Transverse colon (tissue), 4 donors: ENCODE measurements at regions not wholly inside any gene's neighbourhood (a gene's known extent, or its start where the extent isn't known, plus 50 kb on each side); places are given as distances from the start of the nearest gene placed in this dataset.
A peak's percentile ranks its signal among the peaks of the same experiment; 100 is the strongest.

Experiments
- DNase-seq: peaks from one replicate; pipeline ENCODE4 v3.0.0-alpha.2; 2019
- H3K27ac ChIP-seq, 4 donors: fragments of 200-600 bp; sonication (generic); 2 replicates each; pipeline ENCODE4 v1.5.1; 2016 to 2018; ENCODE audit warnings: inconsistent platforms in 4 of 4
- H3K27me3 ChIP-seq: fragments of 200-600 bp; sonication (generic); 2 replicates; pipeline ENCODE4 v1.5.1; 2017; ENCODE audit warnings: inconsistent platforms
- H3K36me3 ChIP-seq, 4 donors: fragments of 200-600 bp; sonication (generic); 2 replicates each; pipeline ENCODE4 v1.5.1; 2017 to 2019; ENCODE audit warnings: inconsistent platforms in 4 of 4
- H3K4me1 ChIP-seq, 4 donors: fragments of 200-600 bp; sonication (generic); 2 replicates each; pipeline ENCODE4 v1.5.1; 2017 to 2020; ENCODE audit warnings: inconsistent platforms in 4 of 4
- H3K4me3 ChIP-seq, 4 donors: fragments of 200-600 bp; sonication (generic); 1 replicate in 1 of 4; 2 replicates in 3 of 4; pipeline versions ENCODE4 v1.5.1 to v1.6.1; 2017 to 2019; ENCODE audit warnings: inconsistent platforms in 4 of 4
- H3K9me3 ChIP-seq, 2 donors: fragments of 200-600 bp; sonication (generic); 2 replicates each; pipeline ENCODE4 v1.5.1; 2017 to 2019; ENCODE audit warnings: inconsistent platforms in 2 of 2
- CTCF ChIP-seq, 5 experiments: fragments of 200-600 bp in 3 of 5; fragments of 450-650 bp in 2 of 5; sonication (generic) in 3 of 5; IDR thresholded peaks; 1 replicate in 2 of 5; 2 replicates in 3 of 5; pipeline ENCODE4 v1.5.1; 2016 to 2017; ENCODE audit warnings: antibody characterized with exemption in 5 of 5, inconsistent platforms in 3 of 5, mild to moderate bottlenecking in 2 of 5, moderate library complexity in 1 of 5
- EP300 ChIP-seq: sonication (generic); formaldehyde crosslinking; IDR thresholded peaks from one replicate; pipeline ENCODE4 v1.6.1; 2017; ENCODE audit warnings: antibody characterized with exemption, low read depth
- POLR2A ChIP-seq: fragments of 450-650 bp; IDR thresholded peaks from one replicate; pipeline ENCODE4 v1.6.1; 2016; ENCODE audit warnings: antibody characterized with exemption, mild to moderate bottlenecking, moderate library complexity
- POLR2AphosphoS5 ChIP-seq, 3 donors: sonication (generic); formaldehyde crosslinking; IDR thresholded peaks; one replicate each; pipeline ENCODE4 v1.6.1; 2016; ENCODE audit warnings: antibody characterized with exemption in 3 of 3
- WGBS, 2 donors: methylation state at CpG; one replicate each; pipeline ENCODE4 v1.1.5; 2018; ENCODE audit warnings: low coverage in 1 of 2; 5-methylcytosine and 5-hydroxymethylcytosine counted together
- in situ Hi-C, 4 donors: fragments of 200-750 bp; cut with MboI; loops; one replicate each; pipeline versions ENCODE4 v1.15.0 to v1.15.1; 2017; ENCODE audit warnings: low sequenced_read_pairs in 3 of 4, low pct_ligation_motif_present in 1 of 4, low pct_unique_long_range_greater_than_20kb in 1 of 4
- intact Hi-C: fragments of 100-400 bp; cut with DNase I; formaldehyde crosslinking; loops from one replicate; pipeline ENCODE4 v1.15.1; 2023; ENCODE audit warnings: low total_unique reads

DNA sequence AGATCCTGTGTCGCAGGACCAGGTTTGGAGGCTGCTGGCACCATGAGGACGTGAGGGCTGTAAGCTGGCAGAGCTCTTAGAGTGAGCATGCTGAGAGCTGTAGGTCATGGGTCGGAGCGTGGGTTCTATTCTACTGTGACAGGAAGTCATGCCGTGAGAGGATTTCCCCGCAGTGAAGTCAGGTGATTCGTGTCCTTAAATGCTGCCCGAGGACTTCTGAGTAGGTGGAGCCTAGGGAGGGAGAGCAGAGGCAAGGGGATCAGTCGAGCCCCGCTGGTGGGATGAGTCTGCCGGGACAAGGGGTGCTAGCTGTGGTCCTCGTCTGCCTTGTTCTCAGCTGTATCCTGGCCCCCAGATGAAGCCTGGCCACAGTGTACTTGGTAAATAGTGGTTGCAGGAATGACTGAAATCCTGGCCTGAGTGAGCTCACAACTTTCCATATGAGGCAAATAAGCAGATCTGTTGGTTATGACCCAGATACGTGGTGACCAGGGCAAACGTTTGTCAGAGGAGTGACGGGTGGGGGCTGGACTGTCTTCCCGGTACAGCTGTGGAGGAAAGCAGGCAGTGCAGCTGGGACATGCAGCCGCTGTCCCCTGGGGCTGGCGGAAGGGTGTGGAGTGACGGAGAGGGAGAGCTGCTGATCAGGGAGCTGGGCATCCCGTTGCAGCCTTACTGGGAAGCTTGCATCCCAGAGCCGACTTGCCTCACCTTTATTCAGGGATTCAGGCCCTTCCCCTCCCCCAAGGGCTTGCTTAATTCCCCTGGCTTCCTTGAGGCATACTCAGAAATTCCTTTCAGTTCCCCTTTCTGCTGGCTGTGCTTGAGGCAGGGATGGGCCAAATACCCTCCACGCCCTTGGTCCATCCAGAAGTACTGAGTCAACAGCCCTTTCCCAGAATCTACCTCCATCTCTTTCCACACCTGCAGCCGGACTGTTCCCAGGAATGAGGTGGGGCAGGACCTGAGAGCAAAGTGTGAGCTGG lies 250.9 kb upstream of the RREB1 start:
- no peaks in the 10 kb centered on the region for H3K9me3 ChIP-seq
- intact Hi-C loops = no loop called here
- H3K27me3 ChIP-seq = no peaks in the 10 kb centered on the region
- 17 to 40% methylated on average over 7 to 23 of the region's 23 CpGs for WGBS, 2 donors
- DNase-seq = peak; percentile 79
- in situ Hi-C loops = no loop called here
- peaks cover 14 to 28% (median 18%) of the 10 kb centered on the region in 4 donors for H3K4me1 ChIP-seq
- peak overlapping the region in 2 of 4 donors; percentile 3 to 6 for H3K4me3 ChIP-seq
- no peaks in the 10 kb centered on the region for H3K36me3 ChIP-seq
- peak overlapping the region; percentile 47 to 77 (median 67) for H3K27ac ChIP-seq
- peak; percentile 10 for TF ChIP-seq POLR2A
- no peak for TF ChIP-seq EP300
- TF ChIP-seq CTCF (IDR thresholded peaks at IDR 0.05) = no peak
- TF ChIP-seq POLR2AphosphoS5 (IDR thresholded peaks at IDR 0.05) = peak in 1 of 3 donors; percentile 37

- 43 to 53% methylated on average over 2 to 5 of the region's 5 CpGs for WGBS, 2 donors
- no peak for DNase-seq
- intact Hi-C loops = no loop called here
- H3K9me3 ChIP-seq = no peaks in the 10 kb centered on the region
- in situ Hi-C loops = no loop called here
- H3K4me3 ChIP-seq = no peak overlapping the region
- H3K27me3 ChIP-seq = no peaks in the 10 kb centered on the region
- H3K4me1 ChIP-seq = peaks cover 14 to 29% (median 19%) of the 10 kb centered on the region in 4 donors
- H3K27ac ChIP-seq = peak overlapping the region; percentile 47 to 77 (median 67)
- TF ChIP-seq POLR2A (no peak), EP300 (no peak), POLR2AphosphoS5 (IDR thresholded peaks at IDR 0.05) (no peak), CTCF (IDR thresholded peaks at IDR 0.05) (no peak)
- H3K36me3 ChIP-seq = no peaks in the 10 kb centered on the region
Measured at GRCh38 chr6:6857528-6857927, 250.2 kb upstream of the RREB1 start.

- Histone ChIP-seq H3K27me3 (no peaks in the 10 kb centered on the region), H3K4me1 (peaks cover 14 to 29% (median 19%) of the 10 kb centered on the region in 4 donors), H3K4me3 (no peak overlapping the region), H3K27ac (peak overlapping the region in 1 of 4 donors; percentile 14), H3K9me3 (no peaks in the 10 kb centered on the region), H3K36me3 (no peaks in the 10 kb centered on the region)
- in situ Hi-C loops (no loop called here), intact Hi-C loops (no loop called here)
- DNase-seq = no peak
- TF ChIP-seq POLR2A (no peak), CTCF (IDR thresholded peaks at IDR 0.05) (no peak), POLR2AphosphoS5 (IDR thresholded peaks at IDR 0.05) (no peak), EP300 (no peak)
- 83 to 85% methylated on average over 11 to 12 of the region's 12 CpGs for WGBS, 2 donors
Measured at GRCh38 chr6:6858533-6858982, 249.2 kb upstream of the RREB1 start.

DNA sequence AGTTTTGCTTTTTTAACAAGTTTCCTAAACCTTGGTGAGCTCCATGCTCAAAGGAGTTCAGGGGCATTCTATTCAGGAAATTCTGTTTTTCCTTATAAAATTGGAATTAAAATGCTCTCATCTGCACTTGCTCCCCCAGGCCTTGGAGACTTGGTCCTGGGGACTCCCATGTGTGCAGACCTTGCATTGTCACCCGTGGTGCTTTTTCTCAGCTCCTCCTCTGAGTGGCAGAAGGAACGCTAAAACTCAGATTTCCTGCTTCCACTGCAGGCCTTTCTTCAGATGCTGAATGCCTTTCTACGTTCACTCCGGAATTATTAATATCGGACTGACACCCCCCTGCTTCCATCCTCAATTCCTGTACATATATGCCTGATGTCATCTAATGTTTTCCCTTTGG lies 248.7 kb upstream of the RREB1 start:
- DNase-seq = no peak
- no peak overlapping the region for H3K4me3 ChIP-seq
- in situ Hi-C loops = no loop called here
- 77 to 90% methylated on average over 5 of the region's 5 CpGs for WGBS, 2 donors
- H3K27me3 ChIP-seq = no peaks in the 10 kb centered on the region
- no peaks in the 10 kb centered on the region for H3K9me3 ChIP-seq
- no peaks in the 10 kb centered on the region for H3K36me3 ChIP-seq
- peak overlapping the region in 1 of 4 donors; percentile 14 for H3K27ac ChIP-seq
- TF ChIP-seq POLR2A = no peak
- no peak for TF ChIP-seq POLR2AphosphoS5 (IDR thresholded peaks at IDR 0.05)
- TF ChIP-seq EP300 = no peak
- TF ChIP-seq CTCF (IDR thresholded peaks at IDR 0.05) = no peak
- peaks cover 14 to 29% (median 19%) of the 10 kb centered on the region in 4 donors for H3K4me1 ChIP-seq
- intact Hi-C loops = no loop called here
